ENCODE measurements at regions not wholly inside any gene's neighbourhood (a gene's known extent, or its start where the extent isn't known, plus 50 kb on each side); places are given as distances from the start of the nearest gene placed in this dataset.

DNA sequence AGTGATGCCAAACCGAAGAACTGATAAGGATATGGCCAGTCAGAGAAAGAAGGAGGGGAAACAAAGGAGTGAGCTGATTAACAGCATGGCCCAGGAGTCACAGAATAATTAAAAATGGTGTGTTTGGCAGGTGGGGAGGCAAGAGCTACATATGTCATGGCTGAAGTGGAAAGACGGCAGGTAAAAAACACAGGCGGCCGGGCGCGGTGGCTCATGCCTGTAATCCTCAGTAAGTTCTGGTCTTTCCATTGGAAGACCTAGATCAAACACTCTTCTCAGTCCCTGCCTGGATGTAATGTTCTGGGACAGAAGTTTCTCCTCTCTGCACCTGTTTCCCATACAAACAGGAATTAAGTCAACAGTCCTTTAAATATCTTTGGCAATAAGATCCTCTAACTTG is 503.9 kb downstream of the STIM2 start:
- POLR2A ChIA-PET, result no interaction called here
- CTCF ChIA-PET, result no interaction called here
- TF ChIP-seq FOXK2 (IDR thresholded peaks at IDR 0.05) (no peak), TARDBP (IDR thresholded peaks at IDR 0.05) (no peak), FOXA1 (IDR thresholded peaks at IDR 0.05) (no peak), CTBP1 (IDR thresholded peaks at IDR 0.05; ENCODE audit: borderline replicate concordance) (no peak), BHLHE40 (IDR thresholded peaks at IDR 0.05; ENCODE audit: borderline replicate concordance) (no peak), LEF1 (IDR thresholded peaks at IDR 0.05; ENCODE audit: borderline replicate concordance) (no peak), L3MBTL2 (conservative IDR thresholded peaks at IDR 0.05) (no peak)
- no peak for DNase-seq (ENCODE audit: extremely low spot score)

DNA sequence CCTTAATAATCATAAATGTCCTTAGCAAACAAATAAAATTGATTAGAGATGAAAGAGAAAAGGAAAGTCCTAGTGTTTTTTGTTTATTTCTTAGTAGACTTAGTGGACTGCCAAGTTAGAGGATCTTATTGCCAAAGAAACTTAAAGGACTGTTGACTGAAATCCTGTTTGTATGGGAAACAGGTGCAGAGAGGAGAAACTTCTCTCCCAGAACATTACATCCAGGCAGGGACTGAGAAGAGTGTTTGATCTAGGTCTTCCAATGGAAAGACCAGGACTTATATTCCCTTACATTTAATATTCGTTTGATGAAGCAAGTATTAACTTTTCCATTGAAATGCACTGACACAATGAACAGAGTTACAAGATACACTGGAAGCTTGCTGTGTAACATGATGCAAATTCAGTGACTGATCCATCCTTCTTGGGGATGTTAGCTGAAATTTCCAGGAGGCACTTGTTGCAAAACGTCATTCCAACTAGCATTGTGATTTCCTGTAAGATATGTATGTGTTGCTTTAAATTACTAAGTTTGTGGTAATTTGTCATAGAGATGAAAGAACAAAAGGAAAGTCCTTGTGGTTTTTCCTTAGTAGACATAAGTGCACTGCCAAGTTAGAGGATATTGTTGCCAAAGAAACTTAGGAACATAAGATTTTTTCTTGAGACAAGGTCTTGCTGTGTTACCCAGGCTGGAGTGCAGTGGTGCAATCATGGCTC is 505.6 kb downstream of the STIM2 start:
- POLR2A ChIA-PET, result no interaction called here
- CTCF ChIA-PET, result no interaction called here
- no peak for DNase-seq (ENCODE audit: extremely low spot score)
- TF ChIP-seq, protein P1, sequence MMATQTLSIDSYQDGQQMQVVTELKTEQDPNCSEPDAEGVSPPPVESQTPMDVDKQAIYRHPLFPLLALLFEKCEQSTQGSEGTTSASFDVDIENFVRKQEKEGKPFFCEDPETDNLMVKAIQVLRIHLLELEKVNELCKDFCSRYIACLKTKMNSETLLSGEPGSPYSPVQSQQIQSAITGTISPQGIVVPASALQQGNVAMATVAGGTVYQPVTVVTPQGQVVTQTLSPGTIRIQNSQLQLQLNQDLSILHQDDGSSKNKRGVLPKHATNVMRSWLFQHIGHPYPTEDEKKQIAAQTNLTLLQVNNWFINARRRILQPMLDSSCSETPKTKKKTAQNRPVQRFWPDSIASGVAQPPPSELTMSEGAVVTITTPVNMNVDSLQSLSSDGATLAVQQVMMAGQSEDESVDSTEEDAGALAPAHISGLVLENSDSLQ (IDR thresholded peaks at IDR 0.05), result no peak
- TF ChIP-seq TARDBP (IDR thresholded peaks at IDR 0.05) (no peak), FOXK2 (IDR thresholded peaks at IDR 0.05) (no peak), LEF1 (IDR thresholded peaks at IDR 0.05; ENCODE audit: borderline replicate concordance) (no peak), HDGF (IDR thresholded peaks at IDR 0.05; ENCODE audit: borderline replicate concordance) (no peak), ZNF384 (IDR thresholded peaks at IDR 0.05) (no peak), FOXM1 (IDR thresholded peaks at IDR 0.05; ENCODE audit: borderline replicate concordance) (no peak), NFRKB (IDR thresholded peaks at IDR 0.05) (no peak), BHLHE40 (IDR thresholded peaks at IDR 0.05; ENCODE audit: borderline replicate concordance) (no peak), ELF4 (IDR thresholded peaks at IDR 0.05) (no peak), FOXA1 (IDR thresholded peaks at IDR 0.05) (no peak), L3MBTL2 (conservative IDR thresholded peaks at IDR 0.05) (no peak), ARNT (IDR thresholded peaks at IDR 0.05) (no peak), SUZ12 (IDR thresholded peaks at IDR 0.05) (no peak)

DNA sequence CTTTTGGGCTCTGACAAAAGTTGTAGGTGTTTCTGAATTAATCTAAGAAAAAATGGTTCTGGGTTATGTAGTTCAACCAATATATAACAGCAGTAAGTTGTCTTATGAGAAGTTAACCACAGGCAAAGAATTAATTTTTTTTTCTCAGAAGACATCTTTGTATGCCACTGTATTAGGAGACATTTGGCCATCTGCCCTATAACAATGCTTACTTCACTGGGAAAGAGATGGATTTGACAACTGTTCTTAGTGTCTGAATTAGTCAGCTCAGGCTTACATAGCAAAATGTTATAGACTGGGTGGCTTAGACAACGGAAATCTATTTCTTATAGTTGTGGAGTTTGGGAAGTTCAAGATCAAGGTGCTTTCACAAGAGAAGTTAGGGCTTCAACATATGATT is 508.1 kb downstream of the STIM2 start:
- no peak for DNase-seq (ENCODE audit: extremely low spot score)
- ChIA-PET CTCF (no interaction called here), POLR2A (no interaction called here)
- TF ChIP-seq ZNF384 (IDR thresholded peaks at IDR 0.05), result no peak
- TF ChIP-seq BHLHE40 (IDR thresholded peaks at IDR 0.05; ENCODE audit: borderline replicate concordance), result no peak
- TF ChIP-seq SUZ12 (IDR thresholded peaks at IDR 0.05), result no peak
- TF ChIP-seq FOXK2 (IDR thresholded peaks at IDR 0.05), result no peak
- TF ChIP-seq FOXM1 (IDR thresholded peaks at IDR 0.05; ENCODE audit: borderline replicate concordance), result no peak
- no peak for TF ChIP-seq ELF4 (IDR thresholded peaks at IDR 0.05)
- TF ChIP-seq, protein P1 (IDR thresholded peaks at IDR 0.05), result no peak
- no peak for TF ChIP-seq L3MBTL2 (conservative IDR thresholded peaks at IDR 0.05)
- TF ChIP-seq LEF1 (IDR thresholded peaks at IDR 0.05; ENCODE audit: borderline replicate concordance), result no peak
- no peak for TF ChIP-seq SP1 (IDR thresholded peaks at IDR 0.05)

DNA sequence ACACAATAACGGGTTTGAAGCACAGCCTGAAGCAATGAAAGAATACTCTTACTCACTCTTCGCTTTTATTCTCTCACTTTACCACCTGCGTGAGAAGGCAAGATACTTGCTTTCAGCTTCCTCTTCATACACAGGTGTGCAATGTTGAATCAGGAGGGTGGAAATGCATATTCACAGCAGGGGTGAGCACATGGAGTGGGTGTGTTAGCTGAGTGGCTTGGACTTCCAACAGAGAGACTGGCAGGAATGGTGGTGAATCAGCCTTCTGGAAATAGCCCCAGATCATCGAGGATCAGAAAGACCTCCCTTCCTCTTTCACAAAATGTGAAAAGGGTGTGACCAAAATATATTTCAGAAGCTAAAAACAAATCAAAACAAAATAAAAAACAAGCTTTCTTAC is 521.2 kb downstream of the STIM2 start:
- CTCF ChIA-PET, result no interaction called here

DNA sequence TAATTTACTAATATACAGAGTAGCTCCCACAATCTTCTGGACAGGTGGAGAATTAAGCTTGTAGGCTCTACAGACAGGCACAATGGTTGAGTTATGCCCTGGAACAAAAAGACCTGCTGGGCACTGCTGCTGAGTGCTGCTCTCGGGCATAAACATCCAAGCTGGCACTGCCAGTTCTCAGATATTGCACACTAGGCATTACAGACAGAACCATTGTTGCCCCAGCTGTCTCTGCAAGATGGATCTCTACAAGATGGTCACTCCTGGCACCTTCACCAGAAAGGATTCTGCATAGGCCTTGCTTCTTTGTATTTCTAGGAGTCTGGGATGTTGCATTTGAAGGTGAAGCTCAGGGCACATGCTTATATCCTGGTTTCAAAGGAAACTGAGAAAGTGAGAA is 527.1 kb downstream of the STIM2 start:
- DNase-seq (ENCODE audit: extremely low spot score), result no peak
- TF ChIP-seq, protein P1 (IDR thresholded peaks at IDR 0.05), result no peak
- TF ChIP-seq FOXA1 (IDR thresholded peaks at IDR 0.05), result no peak
- no peak for TF ChIP-seq ZNF384 (IDR thresholded peaks at IDR 0.05)
- no peak for TF ChIP-seq LEF1 (IDR thresholded peaks at IDR 0.05; ENCODE audit: borderline replicate concordance)
- no peak for TF ChIP-seq ELF4 (IDR thresholded peaks at IDR 0.05)
- TF ChIP-seq ARNT (IDR thresholded peaks at IDR 0.05), result no peak
- no peak for TF ChIP-seq FOXK2 (IDR thresholded peaks at IDR 0.05)
- ChIA-PET CTCF (no interaction called here), POLR2A (no interaction called here)

More for the DNA sequence above, 521.2 kb downstream of the STIM2 start:
- DNase-seq (ENCODE audit: extremely low spot score), result no peak
- POLR2A ChIA-PET, result no interaction called here
- no peak for TF ChIP-seq ZNF384 (IDR thresholded peaks at IDR 0.05)
- TF ChIP-seq, protein P1 (IDR thresholded peaks at IDR 0.05), result no peak
- TF ChIP-seq FOXM1 (IDR thresholded peaks at IDR 0.05; ENCODE audit: borderline replicate concordance), result no peak
- no peak for TF ChIP-seq CTBP1 (IDR thresholded peaks at IDR 0.05; ENCODE audit: borderline replicate concordance)
- no peak for TF ChIP-seq TARDBP (IDR thresholded peaks at IDR 0.05)
- TF ChIP-seq FOXA1 (IDR thresholded peaks at IDR 0.05), result no peak
- no peak for TF ChIP-seq NFRKB (IDR thresholded peaks at IDR 0.05)
- no peak for TF ChIP-seq FOXK2 (IDR thresholded peaks at IDR 0.05)
- TF ChIP-seq HDGF (IDR thresholded peaks at IDR 0.05; ENCODE audit: borderline replicate concordance), result no peak
- no peak for TF ChIP-seq BHLHE40 (IDR thresholded peaks at IDR 0.05; ENCODE audit: borderline replicate concordance)
- no peak for TF ChIP-seq L3MBTL2 (conservative IDR thresholded peaks at IDR 0.05)
- no peak for TF ChIP-seq SUZ12 (IDR thresholded peaks at IDR 0.05)
- no peak for TF ChIP-seq LEF1 (IDR thresholded peaks at IDR 0.05; ENCODE audit: borderline replicate concordance)

DNA sequence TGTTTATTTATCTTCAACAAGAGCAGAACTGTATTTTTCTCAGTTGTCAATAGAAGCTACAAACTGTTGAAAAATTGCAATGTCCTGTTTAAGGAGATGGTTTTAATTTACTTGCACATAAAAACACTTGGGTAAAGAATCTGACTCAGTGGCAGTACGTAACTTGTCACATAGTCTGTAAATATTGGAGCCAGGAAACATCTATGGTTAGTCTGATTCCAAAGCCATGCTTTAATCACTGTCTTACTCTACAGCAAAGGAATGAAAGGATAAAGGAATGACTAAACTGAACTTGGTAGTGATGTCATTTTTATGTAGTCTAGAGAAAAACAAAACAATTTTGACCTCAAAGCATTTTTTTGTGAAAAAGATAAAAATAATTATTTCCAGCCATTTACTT is 537.2 kb downstream of the STIM2 start:
- no peak for DNase-seq (ENCODE audit: extremely low spot score)
- CTCF ChIA-PET, result no interaction called here

More for the DNA sequence above, 537.2 kb downstream of the STIM2 start:
- TF ChIP-seq ARNT (IDR thresholded peaks at IDR 0.05) (no peak), FOXM1 (IDR thresholded peaks at IDR 0.05; ENCODE audit: borderline replicate concordance) (no peak), LEF1 (IDR thresholded peaks at IDR 0.05; ENCODE audit: borderline replicate concordance) (no peak), FOXA1 (IDR thresholded peaks at IDR 0.05) (no peak), SUZ12 (IDR thresholded peaks at IDR 0.05) (no peak), SP1 (IDR thresholded peaks at IDR 0.05) (no peak), FOXK2 (IDR thresholded peaks at IDR 0.05) (no peak), L3MBTL2 (conservative IDR thresholded peaks at IDR 0.05) (no peak), TARDBP (IDR thresholded peaks at IDR 0.05) (no peak), BHLHE40 (IDR thresholded peaks at IDR 0.05; ENCODE audit: borderline replicate concordance) (no peak), HDGF (IDR thresholded peaks at IDR 0.05; ENCODE audit: borderline replicate concordance) (no peak), NFRKB (IDR thresholded peaks at IDR 0.05) (no peak), ELF4 (IDR thresholded peaks at IDR 0.05) (no peak), ZNF384 (IDR thresholded peaks at IDR 0.05) (no peak), CTBP1 (IDR thresholded peaks at IDR 0.05; ENCODE audit: borderline replicate concordance) (no peak)
- TF ChIP-seq, protein P1 (IDR thresholded peaks at IDR 0.05), result no peak
- POLR2A ChIA-PET, result no interaction called here

Measured in HEK293T (cell line).